ENCODE measurements at regions not wholly inside any gene's neighbourhood (a gene's known extent, or its start where the extent isn't known, plus 50 kb on each side); places are given as distances from the start of the nearest gene placed in this dataset.

- no peaks in the 10 kb centered on the region for H3K27me3 ChIP-seq
- H3K4me1 ChIP-seq (ENCODE audit: low read depth) = no peaks in the 10 kb centered on the region
- TF ChIP-seq CTCF (IDR thresholded peaks at IDR 0.05; ENCODE audit: low read depth, low read length) = no peak
- no peak overlapping the region for H3K4me3 ChIP-seq
- H3K9me3 ChIP-seq (ENCODE audit: low read depth) = no peaks in the 10 kb centered on the region
- peak in 1 of 2 donors; percentile 36 for DNase-seq (ENCODE audit: low read depth in 1 of 2, low spot score in 1 of 2)
- no peak overlapping the region for H3K27ac ChIP-seq
- H3K36me3 ChIP-seq = no peaks in the 10 kb centered on the region
Measured at GRCh38 chr1:244280201-244280600, 171.5 kb downstream of the ADSS2 start.

- Histone ChIP-seq H3K4me3 (no peak overlapping the region), H3K4me1 (ENCODE audit: low read depth) (no peaks in the 10 kb centered on the region), H3K27ac (no peak overlapping the region), H3K9me3 (ENCODE audit: low read depth) (no peaks in the 10 kb centered on the region), H3K27me3 (no peaks in the 10 kb centered on the region), H3K36me3 (no peaks in the 10 kb centered on the region)
- TF ChIP-seq CTCF (IDR thresholded peaks at IDR 0.05; ENCODE audit: low read depth, low read length) = no peak
- peak in 1 of 2 donors; percentile 32 for DNase-seq (ENCODE audit: low read depth in 1 of 2, low spot score in 1 of 2)
Measured at GRCh38 chr1:244280859-244281258, 170.8 kb downstream of the ADSS2 start.

- DNase-seq (ENCODE audit: low read depth in 1 of 2, low spot score in 1 of 2) = no peak
- no peak overlapping the region for H3K27ac ChIP-seq
- no peak overlapping the region for H3K4me3 ChIP-seq
- H3K36me3 ChIP-seq = no peaks in the 10 kb centered on the region
- H3K4me1 ChIP-seq (ENCODE audit: low read depth) = no peaks in the 10 kb centered on the region
- H3K27me3 ChIP-seq = no peaks in the 10 kb centered on the region
- H3K9me3 ChIP-seq (ENCODE audit: low read depth) = no peaks in the 10 kb centered on the region
- no peak for TF ChIP-seq CTCF (IDR thresholded peaks at IDR 0.05; ENCODE audit: low read depth, low read length)
Measured at GRCh38 chr1:244283772-244284171, 167.9 kb downstream of the ADSS2 start.

- no peaks in the 10 kb centered on the region for H3K4me1 ChIP-seq (ENCODE audit: low read depth)
- no peak overlapping the region for H3K27ac ChIP-seq
- TF ChIP-seq CTCF (IDR thresholded peaks at IDR 0.05; ENCODE audit: low read depth, low read length) = no peak
- no peak overlapping the region for H3K4me3 ChIP-seq
- H3K36me3 ChIP-seq = no peaks in the 10 kb centered on the region
- no peak for DNase-seq (ENCODE audit: low read depth in 1 of 2, low spot score in 1 of 2)
- no peaks in the 10 kb centered on the region for H3K9me3 ChIP-seq (ENCODE audit: low read depth)
- no peaks in the 10 kb centered on the region for H3K27me3 ChIP-seq
Measured at GRCh38 chr1:244284641-244285156, 167.0 kb downstream of the ADSS2 start.

GRCh38 chr1:244286341-244286740 lies 165.4 kb downstream of the ADSS2 start:
- Histone ChIP-seq H3K36me3 (no peaks in the 10 kb centered on the region), H3K9me3 (ENCODE audit: low read depth) (no peaks in the 10 kb centered on the region), H3K27ac (no peak overlapping the region), H3K4me3 (no peak overlapping the region), H3K4me1 (ENCODE audit: low read depth) (no peaks in the 10 kb centered on the region), H3K27me3 (no peaks in the 10 kb centered on the region)
- TF ChIP-seq CTCF (IDR thresholded peaks at IDR 0.05; ENCODE audit: low read depth, low read length) = no peak
- DNase-seq (ENCODE audit: low read depth in 1 of 2, low spot score in 1 of 2) = no peak

GRCh38 chr1:244287726-244288125 lies 164.0 kb downstream of the ADSS2 start:
- DNase-seq (ENCODE audit: low read depth in 1 of 2, low spot score in 1 of 2) = no peak
- no peaks in the 10 kb centered on the region for H3K36me3 ChIP-seq
- no peaks in the 10 kb centered on the region for H3K9me3 ChIP-seq (ENCODE audit: low read depth)
- H3K4me3 ChIP-seq = no peak overlapping the region
- no peaks in the 10 kb centered on the region for H3K27me3 ChIP-seq
- no peaks in the 10 kb centered on the region for H3K4me1 ChIP-seq (ENCODE audit: low read depth)
- H3K27ac ChIP-seq = no peak overlapping the region
- TF ChIP-seq CTCF (IDR thresholded peaks at IDR 0.05; ENCODE audit: low read depth, low read length) = no peak
